KMS-11 (cell line): ENCODE measurements at regions not wholly inside any gene's neighbourhood (a gene's known extent, or its start where the extent isn't known, plus 50 kb on each side); places are given as distances from the start of the nearest gene placed in this dataset.

Experiments
- H2AFZ ChIP-seq: fragments of 200-600 bp; sonication (generic); 2 replicates; pipeline ENCODE4 v1.6.1; 2016; ENCODE audit warnings: antibody characterized with exemption, mixed run types, low read depth
- H3K27ac ChIP-seq: fragments of 200-600 bp; sonication (generic); 2 replicates; pipeline ENCODE4 v1.6.1; 2016; ENCODE audit warnings: mild to moderate bottlenecking, mixed run types
- H3K27me3 ChIP-seq: fragments of 200-600 bp; sonication (generic); 2 replicates; pipeline ENCODE4 v1.6.1; 2017; ENCODE audit warnings: mild to moderate bottlenecking, low read depth, mixed run types, moderate library complexity; ENCODE audit not compliant: insufficient read depth
- H3K36me3 ChIP-seq: fragments of 200-600 bp; sonication (generic); 2 replicates; pipeline ENCODE4 v1.6.1; 2017; ENCODE audit warnings: mild to moderate bottlenecking, mixed run types; ENCODE audit not compliant: insufficient read depth
- H3K4me1 ChIP-seq: fragments of 200-600 bp; sonication (generic); 2 replicates; pipeline ENCODE4 v1.6.1; 2016; ENCODE audit warnings: mild to moderate bottlenecking, low read depth, mixed run types; ENCODE audit not compliant: poor library complexity, severe bottlenecking
- H3K4me2 ChIP-seq: fragments of 200-600 bp; sonication (generic); 2 replicates; pipeline ENCODE4 v1.7.0; 2016; ENCODE audit warnings: mild to moderate bottlenecking, mixed run types
- H3K4me3 ChIP-seq: fragments of 200-600 bp; sonication (generic); IDR thresholded peaks from 2 replicates; pipeline ENCODE4 v1.6.1; 2017; ENCODE audit warnings: low read depth, low read length, mixed read lengths; ENCODE audit not compliant: insufficient read depth
- H3K79me2 ChIP-seq: fragments of 200-600 bp; sonication (generic); 2 replicates; pipeline ENCODE4 v1.6.1; 2016; ENCODE audit warnings: low read depth, mixed run types; ENCODE audit not compliant: insufficient read depth
- H3K9ac ChIP-seq: fragments of 200-600 bp; sonication (generic); 2 replicates; pipeline ENCODE4 v1.6.1; 2016; ENCODE audit warnings: mild to moderate bottlenecking, mixed run types
- H4K20me1 ChIP-seq: fragments of 200-600 bp; sonication (generic); 2 replicates; pipeline ENCODE4 v1.6.1; 2016; ENCODE audit warnings: mild to moderate bottlenecking, mixed run types; ENCODE audit not compliant: insufficient read depth
- CTCF ChIP-seq: fragments of 200-600 bp; sonication (generic); conservative IDR thresholded peaks from 2 replicates; pipeline ENCODE4 v1.6.1; 2017; ENCODE audit warnings: low read depth, mild to moderate bottlenecking, antibody characterized with exemption, low read length, moderate library complexity, mixed read lengths

GRCh38 chr10:78752221-78752620 is 316.5 kb upstream of the ZMIZ1 start:
- Histone ChIP-seq H3K4me2 (no peak overlapping the region), H3K27ac (no peak overlapping the region), H3K27me3 (no peaks in the 10 kb centered on the region), H4K20me1 (no peaks in the 10 kb centered on the region), H3K4me3 (no peak overlapping the region), H3K36me3 (no peaks in the 10 kb centered on the region), H2AFZ (no peak overlapping the region), H3K9ac (no peak overlapping the region), H3K4me1 (no peaks in the 10 kb centered on the region), H3K79me2 (no peaks in the 10 kb centered on the region)
- TF ChIP-seq CTCF: no peak

GRCh38 chr10:78752708-78753107 is 316.1 kb upstream of the ZMIZ1 start:
- no peak for TF ChIP-seq CTCF
- no peak overlapping the region for H2AFZ ChIP-seq
- no peak overlapping the region for H3K4me3 ChIP-seq
- H3K9ac ChIP-seq: no peak overlapping the region
- H3K27me3 ChIP-seq: no peaks in the 10 kb centered on the region
- H3K4me1 ChIP-seq: no peaks in the 10 kb centered on the region
- H3K4me2 ChIP-seq: no peak overlapping the region
- no peak overlapping the region for H3K27ac ChIP-seq
- H3K36me3 ChIP-seq: no peaks in the 10 kb centered on the region
- H4K20me1 ChIP-seq: no peaks in the 10 kb centered on the region
- no peaks in the 10 kb centered on the region for H3K79me2 ChIP-seq

- no peak for TF ChIP-seq CTCF
- Histone ChIP-seq H3K27me3 (no peaks in the 10 kb centered on the region), H3K4me1 (no peaks in the 10 kb centered on the region), H3K36me3 (no peaks in the 10 kb centered on the region), H3K9ac (no peak overlapping the region), H3K79me2 (no peaks in the 10 kb centered on the region), H3K27ac (no peak overlapping the region), H4K20me1 (no peaks in the 10 kb centered on the region), H3K4me3 (no peak overlapping the region), H3K4me2 (no peak overlapping the region), H2AFZ (no peak overlapping the region)
Measured at GRCh38 chr10:78754269-78755062, 314.3 kb upstream of the ZMIZ1 start.

GRCh38 chr10:78755063-78755701 is 313.6 kb upstream of the ZMIZ1 start:
- Histone ChIP-seq H3K4me2 (no peak overlapping the region), H3K4me1 (no peaks in the 10 kb centered on the region), H3K79me2 (no peaks in the 10 kb centered on the region), H3K36me3 (no peaks in the 10 kb centered on the region), H3K4me3 (no peak overlapping the region), H3K27ac (no peak overlapping the region), H2AFZ (no peak overlapping the region), H3K27me3 (no peaks in the 10 kb centered on the region), H4K20me1 (no peaks in the 10 kb centered on the region), H3K9ac (no peak overlapping the region)
- no peak for TF ChIP-seq CTCF
